GM23338 (cell line): ENCODE measurements at regions not wholly inside any gene's neighbourhood (a gene's known extent, or its start where the extent isn't known, plus 50 kb on each side); places are given as distances from the start of the nearest gene placed in this dataset.

Source experiments
- ATAC-seq: fragments of 200-7000 bp; cut with Tn5 transposase; 3 replicates; pipeline ENCODE4 v1.9.1; 2020
- DNase-seq: peaks from one replicate; pipeline ENCODE4 v3.0.0-alpha.2; 2015; ENCODE audit warnings: low spot score
- H2AFZ ChIP-seq: fragments of 200-600 bp; sonication (generic); 2 replicates; pipeline ENCODE4 v1.8.0; 2016; ENCODE audit warnings: antibody characterized with exemption, mild to moderate bottlenecking, moderate library complexity
- H3F3A ChIP-seq: fragments of 200-600 bp; sonication (generic); replicated peaks from 2 replicates; pipeline ENCODE4 v1.8.0; 2017; ENCODE audit warnings: antibody characterized with exemption, mixed run types, low read depth
- H3K27ac ChIP-seq: fragments of 200-600 bp; sonication (generic); 2 replicates; pipeline ENCODE4 v1.6.1; 2016; ENCODE audit warnings: low read depth
- H3K27me3 ChIP-seq: fragments of 200-600 bp; sonication (generic); 2 replicates; pipeline ENCODE4 v1.8.0; 2016; ENCODE audit warnings: mild to moderate bottlenecking, mixed run types, moderate library complexity; ENCODE audit not compliant: insufficient read depth
- H3K36me3 ChIP-seq: fragments of 200-600 bp; sonication (generic); 2 replicates; pipeline ENCODE4 v1.8.0; 2016; ENCODE audit warnings: mild to moderate bottlenecking; ENCODE audit not compliant: insufficient read depth
- H3K4me1 ChIP-seq: fragments of 200-600 bp; sonication (generic); 2 replicates; pipeline ENCODE4 v1.8.0; 2016; ENCODE audit warnings: mild to moderate bottlenecking, moderate library complexity; ENCODE audit not compliant: insufficient read depth
- H3K4me2 ChIP-seq: fragments of 200-600 bp; sonication (generic); 2 replicates; pipeline ENCODE4 v1.7.1; 2017; ENCODE audit warnings: mixed run types
- H3K4me3 ChIP-seq: fragments of 200-600 bp; sonication (generic); 2 replicates; pipeline ENCODE4 v1.6.1; 2016; ENCODE audit warnings: mixed run types
- H3K79me2 ChIP-seq: fragments of 200-600 bp; sonication (generic); replicated peaks from 2 replicates; pipeline ENCODE4 v1.8.0; 2017; ENCODE audit warnings: mild to moderate bottlenecking; ENCODE audit not compliant: insufficient read depth
- H3K9me2 ChIP-seq: fragments of 200-600 bp; sonication (generic); 2 replicates; pipeline ENCODE4 v1.8.0; 2017; ENCODE audit not compliant: insufficient read depth
- H4K20me1 ChIP-seq: fragments of 200-600 bp; sonication (generic); replicated peaks from 2 replicates; pipeline ENCODE4 v1.8.0; 2017; ENCODE audit warnings: mild to moderate bottlenecking; ENCODE audit not compliant: insufficient read depth
- H3K27ac Mint-ChIP-seq: 2 replicates; pipeline ENCODE4 v1.8.0; 2020; ENCODE audit warnings: inconsistent platforms, mild to moderate bottlenecking, moderate library complexity, mixed read lengths
- H3K27me3 Mint-ChIP-seq: 3 replicates; pipeline ENCODE4 v1.8.0; 2022; ENCODE audit warnings: low read depth, mild to moderate bottlenecking, moderate library complexity, mixed read lengths, inconsistent platforms; ENCODE audit not compliant: insufficient read depth, poor library complexity
- H3K36me3 Mint-ChIP-seq: 3 replicates; pipeline ENCODE4 v1.8.0; 2021; ENCODE audit warnings: low read depth, mild to moderate bottlenecking, inconsistent platforms, moderate library complexity, mixed read lengths
- H3K4me1 Mint-ChIP-seq: 3 replicates; pipeline ENCODE4 v1.8.0; 2020; ENCODE audit warnings: mild to moderate bottlenecking, inconsistent platforms, mixed read lengths
- H3K4me3 Mint-ChIP-seq: 3 replicates; pipeline ENCODE4 v1.8.0; 2021; ENCODE audit warnings: moderate library complexity, mild to moderate bottlenecking, inconsistent platforms, mixed read lengths
- H3K9me3 Mint-ChIP-seq: 3 replicates; pipeline ENCODE4 v1.8.0; 2020; ENCODE audit warnings: moderate library complexity, mild to moderate bottlenecking, inconsistent platforms, mixed read lengths
- CREB1 ChIP-seq: fragments of 250-450 bp; sonication (Bioruptor Pico); IDR thresholded peaks from 2 replicates; pipeline ENCODE4 v1.5.0; 2020; ENCODE audit warnings: low read depth, mild to moderate bottlenecking, moderate library complexity
- EZH2 ChIP-seq: fragments of 200-600 bp; sonication (generic); IDR thresholded peaks from one replicate; pipeline ENCODE4 v1.8.0; 2017; ENCODE audit warnings: antibody characterized with exemption, mild to moderate bottlenecking, low read depth; ENCODE audit not compliant: unreplicated experiment
- EZH2phosphoT487 ChIP-seq: fragments of 200-600 bp; sonication (generic); IDR thresholded peaks from one replicate; pipeline ENCODE4 v1.8.1; 2018; ENCODE audit warnings: antibody characterized with exemption; ENCODE audit not compliant: unreplicated experiment
- JUNB ChIP-seq: IDR thresholded peaks from one replicate; pipeline ENCODE4 v1.6.1; 2016; ENCODE audit warnings: antibody characterized with exemption; ENCODE audit not compliant: unreplicated experiment
- NANOG ChIP-seq: IDR thresholded peaks from 2 replicates; pipeline ENCODE4 v1.6.1; 2016; ENCODE audit warnings: antibody characterized with exemption, borderline replicate concordance
- POLR2AphosphoS5 ChIP-seq: IDR thresholded peaks from 2 replicates; pipeline ENCODE4 v1.6.1; 2016; ENCODE audit warnings: antibody characterized with exemption, low read depth
- STAT1 ChIP-seq: IDR thresholded peaks from one replicate; pipeline ENCODE4 v1.6.1; 2016; ENCODE audit warnings: antibody characterized with exemption; ENCODE audit not compliant: unreplicated experiment
- ZNF114 ChIP-seq: fragments of 250-450 bp; sonication (Bioruptor Pico); IDR thresholded peaks from 2 replicates; pipeline ENCODE4 v1.5.0; 2020; ENCODE audit warnings: mild to moderate bottlenecking, moderate library complexity
- ZNF331 ChIP-seq: fragments of 250-450 bp; sonication (Bioruptor Pico); IDR thresholded peaks from 2 replicates; pipeline ENCODE4 v1.5.0; 2020; ENCODE audit warnings: low read depth, mild to moderate bottlenecking, moderate library complexity
- TF ChIP-seq, protein P1 (sequence below): IDR thresholded peaks from one replicate; pipeline ENCODE4 v1.6.1; 2018; ENCODE audit warnings: antibody characterized with exemption; ENCODE audit not compliant: unreplicated experiment
- TF ChIP-seq, protein P2 (sequence below), 2 experiments: fragments of 200-600 bp in 1 of 2; sonication (generic) in 1 of 2; conservative IDR thresholded peaks; 2 replicates each; pipeline versions ENCODE4 v1.5.1 to v1.6.1; 2016 to 2017; ENCODE audit warnings: antibody characterized with exemption in 2 of 2, low read depth in 2 of 2, mild to moderate bottlenecking in 2 of 2, moderate library complexity in 1 of 2
- TF ChIP-seq, protein P3 (sequence below): IDR thresholded peaks from 2 replicates; pipeline ENCODE4 v1.6.1; 2016; ENCODE audit warnings: antibody characterized with exemption
- TF ChIP-seq, protein P4 (sequence below): fragments of 250-450 bp; sonication (Bioruptor Pico); IDR thresholded peaks from 2 replicates; pipeline ENCODE4 v1.5.0; 2020; ENCODE audit warnings: mild to moderate bottlenecking, moderate library complexity

DNA sequence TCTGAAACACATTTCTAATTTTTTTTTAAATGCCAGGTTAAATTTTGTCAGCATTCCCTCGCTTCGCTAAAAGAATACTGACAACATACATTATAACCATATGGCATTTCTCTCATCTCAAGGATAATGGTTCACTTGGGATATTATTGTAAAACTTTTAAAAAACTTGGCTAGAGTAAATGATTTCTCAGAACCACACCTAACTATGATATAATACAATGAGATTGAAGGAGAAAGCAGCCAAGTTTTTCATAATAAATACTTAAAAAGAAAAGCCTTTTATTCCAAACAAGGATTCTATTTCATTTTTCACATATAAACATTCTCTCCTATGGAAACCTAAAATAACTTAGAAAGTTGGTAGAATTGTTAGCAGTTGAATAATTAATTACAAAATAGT is 413.9 kb downstream of the HGF start:
- no peaks in the 10 kb centered on the region for H3F3A ChIP-seq
- no peaks in the 10 kb centered on the region for H3K36me3 ChIP-seq
- H3K4me3 ChIP-seq = no peak overlapping the region
- H3K4me1 Mint-ChIP-seq = no peaks in the 10 kb centered on the region
- no peaks in the 10 kb centered on the region for H3K27me3 ChIP-seq
- DNase-seq = no peak
- peaks cover 5% of the 10 kb centered on the region; the same call in 1 of the 2 replicates for H3K9me2 ChIP-seq
- H3K9me3 Mint-ChIP-seq = no peaks in the 10 kb centered on the region
- no peak overlapping the region for H2AFZ ChIP-seq
- H3K79me2 ChIP-seq = no peaks in the 10 kb centered on the region
- H3K4me3 Mint-ChIP-seq = no peak overlapping the region
- H3K27ac Mint-ChIP-seq = no peak overlapping the region
- no peaks in the 10 kb centered on the region for H3K27me3 Mint-ChIP-seq
- H3K4me1 ChIP-seq = no peaks in the 10 kb centered on the region
- no peak overlapping the region for H3K27ac ChIP-seq
- ATAC-seq = no peak
- no peaks in the 10 kb centered on the region for H3K36me3 Mint-ChIP-seq
- TF ChIP-seq STAT1 (no peak), POLR2AphosphoS5 (no peak), EZH2 (no peak), ZNF331 (CRISPR knock-in tag) (no peak), ZNF114 (no peak), JUNB (no peak), NANOG (no peak), EZH2phosphoT487 (no peak), CREB1 (no peak)
- TF ChIP-seq, protein P1, sequence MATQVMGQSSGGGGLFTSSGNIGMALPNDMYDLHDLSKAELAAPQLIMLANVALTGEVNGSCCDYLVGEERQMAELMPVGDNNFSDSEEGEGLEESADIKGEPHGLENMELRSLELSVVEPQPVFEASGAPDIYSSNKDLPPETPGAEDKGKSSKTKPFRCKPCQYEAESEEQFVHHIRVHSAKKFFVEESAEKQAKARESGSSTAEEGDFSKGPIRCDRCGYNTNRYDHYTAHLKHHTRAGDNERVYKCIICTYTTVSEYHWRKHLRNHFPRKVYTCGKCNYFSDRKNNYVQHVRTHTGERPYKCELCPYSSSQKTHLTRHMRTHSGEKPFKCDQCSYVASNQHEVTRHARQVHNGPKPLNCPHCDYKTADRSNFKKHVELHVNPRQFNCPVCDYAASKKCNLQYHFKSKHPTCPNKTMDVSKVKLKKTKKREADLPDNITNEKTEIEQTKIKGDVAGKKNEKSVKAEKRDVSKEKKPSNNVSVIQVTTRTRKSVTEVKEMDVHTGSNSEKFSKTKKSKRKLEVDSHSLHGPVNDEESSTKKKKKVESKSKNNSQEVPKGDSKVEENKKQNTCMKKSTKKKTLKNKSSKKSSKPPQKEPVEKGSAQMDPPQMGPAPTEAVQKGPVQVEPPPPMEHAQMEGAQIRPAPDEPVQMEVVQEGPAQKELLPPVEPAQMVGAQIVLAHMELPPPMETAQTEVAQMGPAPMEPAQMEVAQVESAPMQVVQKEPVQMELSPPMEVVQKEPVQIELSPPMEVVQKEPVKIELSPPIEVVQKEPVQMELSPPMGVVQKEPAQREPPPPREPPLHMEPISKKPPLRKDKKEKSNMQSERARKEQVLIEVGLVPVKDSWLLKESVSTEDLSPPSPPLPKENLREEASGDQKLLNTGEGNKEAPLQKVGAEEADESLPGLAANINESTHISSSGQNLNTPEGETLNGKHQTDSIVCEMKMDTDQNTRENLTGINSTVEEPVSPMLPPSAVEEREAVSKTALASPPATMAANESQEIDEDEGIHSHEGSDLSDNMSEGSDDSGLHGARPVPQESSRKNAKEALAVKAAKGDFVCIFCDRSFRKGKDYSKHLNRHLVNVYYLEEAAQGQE = no peak
- TF ChIP-seq, protein P2, sequence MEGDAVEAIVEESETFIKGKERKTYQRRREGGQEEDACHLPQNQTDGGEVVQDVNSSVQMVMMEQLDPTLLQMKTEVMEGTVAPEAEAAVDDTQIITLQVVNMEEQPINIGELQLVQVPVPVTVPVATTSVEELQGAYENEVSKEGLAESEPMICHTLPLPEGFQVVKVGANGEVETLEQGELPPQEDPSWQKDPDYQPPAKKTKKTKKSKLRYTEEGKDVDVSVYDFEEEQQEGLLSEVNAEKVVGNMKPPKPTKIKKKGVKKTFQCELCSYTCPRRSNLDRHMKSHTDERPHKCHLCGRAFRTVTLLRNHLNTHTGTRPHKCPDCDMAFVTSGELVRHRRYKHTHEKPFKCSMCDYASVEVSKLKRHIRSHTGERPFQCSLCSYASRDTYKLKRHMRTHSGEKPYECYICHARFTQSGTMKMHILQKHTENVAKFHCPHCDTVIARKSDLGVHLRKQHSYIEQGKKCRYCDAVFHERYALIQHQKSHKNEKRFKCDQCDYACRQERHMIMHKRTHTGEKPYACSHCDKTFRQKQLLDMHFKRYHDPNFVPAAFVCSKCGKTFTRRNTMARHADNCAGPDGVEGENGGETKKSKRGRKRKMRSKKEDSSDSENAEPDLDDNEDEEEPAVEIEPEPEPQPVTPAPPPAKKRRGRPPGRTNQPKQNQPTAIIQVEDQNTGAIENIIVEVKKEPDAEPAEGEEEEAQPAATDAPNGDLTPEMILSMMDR (conservative IDR thresholded peaks at IDR 0.05; ENCODE audit: low read depth in 2 of 2) = no peak
- TF ChIP-seq, protein P3, sequence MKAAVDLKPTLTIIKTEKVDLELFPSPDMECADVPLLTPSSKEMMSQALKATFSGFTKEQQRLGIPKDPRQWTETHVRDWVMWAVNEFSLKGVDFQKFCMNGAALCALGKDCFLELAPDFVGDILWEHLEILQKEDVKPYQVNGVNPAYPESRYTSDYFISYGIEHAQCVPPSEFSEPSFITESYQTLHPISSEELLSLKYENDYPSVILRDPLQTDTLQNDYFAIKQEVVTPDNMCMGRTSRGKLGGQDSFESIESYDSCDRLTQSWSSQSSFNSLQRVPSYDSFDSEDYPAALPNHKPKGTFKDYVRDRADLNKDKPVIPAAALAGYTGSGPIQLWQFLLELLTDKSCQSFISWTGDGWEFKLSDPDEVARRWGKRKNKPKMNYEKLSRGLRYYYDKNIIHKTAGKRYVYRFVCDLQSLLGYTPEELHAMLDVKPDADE = no peak
- TF ChIP-seq, protein P4, sequence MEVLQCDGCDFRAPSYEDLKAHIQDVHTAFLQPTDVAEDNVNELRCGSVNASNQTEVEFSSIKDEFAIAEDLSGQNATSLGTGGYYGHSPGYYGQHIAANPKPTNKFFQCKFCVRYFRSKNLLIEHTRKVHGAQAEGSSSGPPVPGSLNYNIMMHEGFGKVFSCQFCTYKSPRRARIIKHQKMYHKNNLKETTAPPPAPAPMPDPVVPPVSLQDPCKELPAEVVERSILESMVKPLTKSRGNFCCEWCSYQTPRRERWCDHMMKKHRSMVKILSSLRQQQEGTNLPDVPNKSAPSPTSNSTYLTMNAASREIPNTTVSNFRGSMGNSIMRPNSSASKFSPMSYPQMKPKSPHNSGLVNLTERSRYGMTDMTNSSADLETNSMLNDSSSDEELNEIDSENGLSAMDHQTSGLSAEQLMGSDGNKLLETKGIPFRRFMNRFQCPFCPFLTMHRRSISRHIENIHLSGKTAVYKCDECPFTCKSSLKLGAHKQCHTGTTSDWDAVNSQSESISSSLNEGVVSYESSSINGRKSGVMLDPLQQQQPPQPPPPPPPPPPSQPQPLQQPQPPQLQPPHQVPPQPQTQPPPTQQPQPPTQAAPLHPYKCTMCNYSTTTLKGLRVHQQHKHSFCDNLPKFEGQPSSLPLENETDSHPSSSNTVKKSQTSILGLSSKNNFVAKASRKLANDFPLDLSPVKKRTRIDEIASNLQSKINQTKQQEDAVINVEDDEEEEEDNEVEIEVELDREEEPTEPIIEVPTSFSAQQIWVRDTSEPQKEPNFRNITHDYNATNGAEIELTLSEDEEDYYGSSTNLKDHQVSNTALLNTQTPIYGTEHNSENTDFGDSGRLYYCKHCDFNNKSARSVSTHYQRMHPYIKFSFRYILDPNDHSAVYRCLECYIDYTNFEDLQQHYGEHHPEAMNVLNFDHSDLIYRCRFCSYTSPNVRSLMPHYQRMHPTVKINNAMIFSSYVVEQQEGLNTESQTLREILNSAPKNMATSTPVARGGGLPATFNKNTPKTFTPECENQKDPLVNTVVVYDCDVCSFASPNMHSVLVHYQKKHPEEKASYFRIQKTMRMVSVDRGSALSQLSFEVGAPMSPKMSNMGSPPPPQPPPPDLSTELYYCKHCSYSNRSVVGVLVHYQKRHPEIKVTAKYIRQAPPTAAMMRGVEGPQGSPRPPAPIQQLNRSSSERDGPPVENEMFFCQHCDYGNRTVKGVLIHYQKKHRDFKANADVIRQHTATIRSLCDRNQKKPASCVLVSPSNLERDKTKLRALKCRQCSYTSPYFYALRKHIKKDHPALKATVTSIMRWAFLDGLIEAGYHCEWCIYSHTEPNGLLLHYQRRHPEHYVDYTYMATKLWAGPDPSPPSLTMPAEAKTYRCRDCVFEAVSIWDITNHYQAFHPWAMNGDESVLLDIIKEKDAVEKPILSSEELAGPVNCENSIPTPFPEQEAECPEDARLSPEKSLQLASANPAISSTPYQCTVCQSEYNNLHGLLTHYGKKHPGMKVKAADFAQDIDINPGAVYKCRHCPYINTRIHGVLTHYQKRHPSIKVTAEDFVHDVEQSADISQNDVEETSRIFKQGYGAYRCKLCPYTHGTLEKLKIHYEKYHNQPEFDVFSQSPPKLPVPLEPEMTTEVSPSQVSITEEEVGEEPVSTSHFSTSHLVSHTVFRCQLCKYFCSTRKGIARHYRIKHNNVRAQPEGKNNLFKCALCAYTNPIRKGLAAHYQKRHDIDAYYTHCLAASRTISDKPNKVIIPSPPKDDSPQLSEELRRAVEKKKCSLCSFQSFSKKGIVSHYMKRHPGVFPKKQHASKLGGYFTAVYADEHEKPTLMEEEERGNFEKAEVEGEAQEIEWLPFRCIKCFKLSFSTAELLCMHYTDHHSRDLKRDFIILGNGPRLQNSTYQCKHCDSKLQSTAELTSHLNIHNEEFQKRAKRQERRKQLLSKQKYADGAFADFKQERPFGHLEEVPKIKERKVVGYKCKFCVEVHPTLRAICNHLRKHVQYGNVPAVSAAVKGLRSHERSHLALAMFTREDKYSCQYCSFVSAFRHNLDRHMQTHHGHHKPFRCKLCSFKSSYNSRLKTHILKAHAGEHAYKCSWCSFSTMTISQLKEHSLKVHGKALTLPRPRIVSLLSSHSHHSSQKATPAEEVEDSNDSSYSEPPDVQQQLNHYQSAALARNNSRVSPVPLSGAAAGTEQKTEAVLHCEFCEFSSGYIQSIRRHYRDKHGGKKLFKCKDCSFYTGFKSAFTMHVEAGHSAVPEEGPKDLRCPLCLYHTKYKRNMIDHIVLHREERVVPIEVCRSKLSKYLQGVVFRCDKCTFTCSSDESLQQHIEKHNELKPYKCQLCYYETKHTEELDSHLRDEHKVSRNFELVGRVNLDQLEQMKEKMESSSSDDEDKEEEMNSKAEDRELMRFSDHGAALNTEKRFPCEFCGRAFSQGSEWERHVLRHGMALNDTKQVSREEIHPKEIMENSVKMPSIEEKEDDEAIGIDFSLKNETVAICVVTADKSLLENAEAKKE (CRISPR knock-in tag) = no peak
- H4K20me1 ChIP-seq = no peaks in the 10 kb centered on the region
- H3K4me2 ChIP-seq = no peak overlapping the region
